IPS-20b (cell line): ENCODE measurements at regions not wholly inside any gene's neighbourhood (a gene's known extent, or its start where the extent isn't known, plus 50 kb on each side); places are given as distances from the start of the nearest gene placed in this dataset.

Source experiments
- H3K27ac ChIP-seq: one replicate; pipeline ENCODE4 v1.5.1; 2013; ENCODE audit warnings: low read length
- H3K27me3 ChIP-seq: 2 replicates; pipeline ENCODE4 v1.6.1; 2013; ENCODE audit warnings: mild to moderate bottlenecking, low read length, inconsistent platforms; ENCODE audit not compliant: insufficient read depth
- H3K36me3 ChIP-seq: 2 replicates; pipeline ENCODE4 v1.6.1; 2013; ENCODE audit warnings: low read depth, mild to moderate bottlenecking, inconsistent platforms, low read length, moderate library complexity; ENCODE audit not compliant: insufficient read depth
- H3K4me1 ChIP-seq: 2 replicates; pipeline ENCODE4 v1.6.1; 2013; ENCODE audit warnings: mild to moderate bottlenecking, control low read depth, inconsistent platforms, low read length, moderate library complexity; ENCODE audit not compliant: insufficient read depth
- H3K4me3 ChIP-seq: 2 replicates; pipeline ENCODE4 v1.5.1; 2013; ENCODE audit warnings: mild to moderate bottlenecking, low read length, inconsistent platforms
- H3K9ac ChIP-seq: 2 replicates; pipeline ENCODE4 v1.6.1; 2013; ENCODE audit warnings: low read depth, mild to moderate bottlenecking, inconsistent platforms, low read length, moderate library complexity
- H3K9me3 ChIP-seq: 2 replicates; pipeline ENCODE4 v1.6.1; 2013; ENCODE audit warnings: mild to moderate bottlenecking, low read depth, low read length, inconsistent platforms; ENCODE audit not compliant: insufficient read depth

DNA sequence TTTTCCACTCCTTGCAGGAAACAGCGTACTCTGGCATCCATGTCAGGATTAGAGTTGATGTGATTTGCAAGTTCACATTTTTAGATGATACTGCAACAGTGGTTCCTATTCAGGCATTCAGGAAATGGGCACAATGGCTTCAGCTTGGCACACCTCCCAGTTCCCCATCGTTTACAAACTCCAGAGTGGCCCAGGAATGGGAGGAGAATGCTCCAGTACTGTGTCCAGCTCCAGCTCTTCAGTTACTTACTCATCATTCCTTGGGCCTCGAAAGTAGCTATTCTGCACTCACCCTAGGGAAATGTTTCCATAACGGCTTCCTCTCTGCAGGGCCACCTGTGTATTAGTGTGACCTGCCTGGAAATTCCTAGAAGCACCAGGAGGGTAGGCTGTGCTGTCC is 239.7 kb upstream of the RGS6 start:
- Histone ChIP-seq H3K9ac (no peak overlapping the region), H3K36me3 (peaks cover 17% of the 10 kb centered on the region; the same call in 1 of the 2 replicates), H3K9me3 (no peaks in the 10 kb centered on the region), H3K27ac (no peak overlapping the region), H3K4me3 (no peak overlapping the region), H3K4me1 (no peaks in the 10 kb centered on the region), H3K27me3 (no peaks in the 10 kb centered on the region)

DNA sequence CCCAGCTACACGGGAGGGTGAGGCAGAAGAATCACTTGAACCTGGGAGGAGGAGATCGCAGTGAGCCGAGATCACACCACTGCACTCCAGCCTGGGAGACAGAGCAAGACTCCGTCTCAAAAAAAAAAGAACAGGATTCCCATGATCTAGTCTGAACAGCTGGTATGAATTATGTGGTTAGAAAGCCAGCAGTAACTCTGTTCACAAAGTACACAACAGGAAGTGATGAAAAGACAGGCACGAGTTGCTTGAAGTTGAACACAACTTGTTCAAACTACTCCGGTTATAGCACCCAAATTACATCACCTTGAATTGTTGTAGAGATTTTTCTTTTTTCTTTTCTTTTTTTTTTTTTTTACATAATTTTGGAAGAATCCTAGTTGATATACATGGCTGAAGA is 238.8 kb upstream of the RGS6 start:
- Histone ChIP-seq H3K4me1 (no peaks in the 10 kb centered on the region), H3K27ac (no peak overlapping the region), H3K4me3 (no peak overlapping the region), H3K36me3 (peaks cover 17% of the 10 kb centered on the region; the same call in 1 of the 2 replicates), H3K27me3 (no peaks in the 10 kb centered on the region), H3K9me3 (no peaks in the 10 kb centered on the region), H3K9ac (no peak overlapping the region)

GRCh38 chr14:71694591-71695530 is 237.4 kb upstream of the RGS6 start:
- no peak overlapping the region for H3K9ac ChIP-seq
- no peak overlapping the region for H3K4me3 ChIP-seq
- H3K27me3 ChIP-seq = no peaks in the 10 kb centered on the region
- H3K36me3 ChIP-seq = peaks cover 31% of the 10 kb centered on the region; the same call in 1 of the 2 replicates
- H3K27ac ChIP-seq = no peak overlapping the region
- no peaks in the 10 kb centered on the region for H3K9me3 ChIP-seq
- H3K4me1 ChIP-seq = no peaks in the 10 kb centered on the region

- no peak overlapping the region for H3K9ac ChIP-seq
- no peaks in the 10 kb centered on the region for H3K9me3 ChIP-seq
- peaks cover 29% of the 10 kb centered on the region for H3K36me3 ChIP-seq
- no peaks in the 10 kb centered on the region for H3K27me3 ChIP-seq
- H3K27ac ChIP-seq = no peak overlapping the region
- H3K4me3 ChIP-seq = no peak overlapping the region
- no peaks in the 10 kb centered on the region for H3K4me1 ChIP-seq
These were observed 236.4 kb upstream of the RGS6 start for GRCh38 chr14:71695611-71696350.

DNA sequence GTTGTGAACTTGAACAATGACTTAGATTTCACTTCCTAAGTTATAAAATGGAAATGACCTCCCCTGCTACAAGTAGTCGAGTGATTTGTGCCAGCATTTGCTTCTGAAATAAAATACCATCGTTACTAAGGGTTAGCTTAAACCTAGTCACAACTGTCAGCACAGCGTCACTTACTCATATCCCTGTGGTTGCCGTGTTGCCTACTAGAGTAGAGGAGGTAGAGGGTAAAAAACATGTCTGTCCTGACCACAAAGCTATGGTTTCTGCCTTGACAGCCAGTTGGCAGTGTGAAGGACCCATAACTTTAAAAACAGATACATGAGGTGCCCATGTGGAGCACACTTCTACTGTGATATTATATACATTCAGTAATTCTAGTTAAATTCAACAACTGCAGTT is 234.2 kb upstream of the RGS6 start:
- H3K4me3 ChIP-seq = no peak overlapping the region
- H3K9me3 ChIP-seq = no peaks in the 10 kb centered on the region
- H3K27ac ChIP-seq = no peak overlapping the region
- H3K9ac ChIP-seq = no peak overlapping the region
- H3K4me1 ChIP-seq = no peaks in the 10 kb centered on the region
- H3K27me3 ChIP-seq = no peaks in the 10 kb centered on the region
- peaks cover 30% of the 10 kb centered on the region for H3K36me3 ChIP-seq

DNA sequence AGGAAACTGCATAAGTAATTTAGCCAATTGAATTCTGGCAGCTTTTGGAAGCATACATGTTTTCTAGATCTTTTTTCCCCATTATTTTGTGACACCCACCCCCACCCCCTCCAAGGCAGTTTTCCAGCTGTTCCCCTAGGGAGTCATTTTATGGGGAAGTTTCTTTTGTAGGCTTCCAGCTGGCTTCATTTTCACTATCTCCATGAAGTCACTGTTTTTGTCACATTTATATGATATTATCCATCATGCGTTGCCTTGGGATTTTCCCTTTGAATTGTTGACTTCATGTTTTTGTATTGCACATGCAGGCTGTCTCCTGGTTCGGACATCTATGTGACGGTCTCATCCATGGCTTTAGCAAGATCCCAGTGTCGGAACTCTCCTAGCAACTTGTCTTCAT is 233.6 kb upstream of the RGS6 start:
- Histone ChIP-seq H3K27me3 (no peaks in the 10 kb centered on the region), H3K4me3 (no peak overlapping the region), H3K4me1 (no peaks in the 10 kb centered on the region), H3K9me3 (no peaks in the 10 kb centered on the region), H3K27ac (no peak overlapping the region), H3K36me3 (peaks cover 34% of the 10 kb centered on the region), H3K9ac (no peak overlapping the region)

DNA sequence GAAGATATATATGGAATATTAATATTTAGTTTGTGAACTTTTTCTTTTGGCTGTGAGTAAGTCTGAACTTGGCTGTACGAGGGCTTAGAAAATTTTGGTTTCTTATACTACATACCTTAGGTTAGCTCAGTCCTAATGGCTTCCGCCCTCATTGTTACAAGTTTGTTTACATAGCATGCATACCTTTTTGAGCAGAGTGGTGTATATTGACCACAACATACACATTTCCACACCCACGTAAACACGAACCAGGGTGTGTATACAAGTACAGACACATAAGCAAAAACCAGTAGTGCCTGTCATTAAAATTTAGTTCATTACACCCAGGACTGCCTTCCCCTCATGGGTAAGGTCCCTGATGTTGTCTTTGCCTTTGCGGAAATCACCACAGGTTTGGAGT is 230.2 kb upstream of the RGS6 start:
- Histone ChIP-seq H3K9me3 (no peaks in the 10 kb centered on the region), H3K36me3 (peaks cover 34% of the 10 kb centered on the region), H3K4me1 (no peaks in the 10 kb centered on the region), H3K4me3 (no peak overlapping the region), H3K9ac (no peak overlapping the region), H3K27ac (no peak overlapping the region), H3K27me3 (no peaks in the 10 kb centered on the region)

DNA sequence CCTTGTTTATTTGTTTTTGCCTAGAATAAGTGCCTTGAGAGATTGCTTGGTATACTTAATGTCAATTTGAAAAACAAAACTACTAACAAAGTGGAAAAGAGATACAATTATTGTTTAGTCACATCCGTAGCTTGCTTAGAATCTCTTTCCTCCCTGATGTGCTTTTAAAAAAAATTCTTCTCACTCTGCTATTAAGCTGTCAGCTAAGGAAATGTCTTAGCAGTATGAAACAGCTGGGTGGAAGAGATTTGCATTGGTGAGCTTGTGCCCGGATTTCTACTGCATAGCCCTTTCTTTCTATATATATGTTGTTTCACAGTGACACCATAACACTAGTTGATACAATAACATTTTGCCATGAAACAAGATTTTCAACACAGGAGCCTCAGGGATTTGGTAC is 229.4 kb upstream of the RGS6 start:
- Histone ChIP-seq H3K9ac (no peak overlapping the region), H3K27ac (no peak overlapping the region), H3K9me3 (no peaks in the 10 kb centered on the region), H3K4me1 (no peaks in the 10 kb centered on the region), H3K27me3 (no peaks in the 10 kb centered on the region), H3K36me3 (peaks cover 37% of the 10 kb centered on the region), H3K4me3 (no peak overlapping the region)

DNA sequence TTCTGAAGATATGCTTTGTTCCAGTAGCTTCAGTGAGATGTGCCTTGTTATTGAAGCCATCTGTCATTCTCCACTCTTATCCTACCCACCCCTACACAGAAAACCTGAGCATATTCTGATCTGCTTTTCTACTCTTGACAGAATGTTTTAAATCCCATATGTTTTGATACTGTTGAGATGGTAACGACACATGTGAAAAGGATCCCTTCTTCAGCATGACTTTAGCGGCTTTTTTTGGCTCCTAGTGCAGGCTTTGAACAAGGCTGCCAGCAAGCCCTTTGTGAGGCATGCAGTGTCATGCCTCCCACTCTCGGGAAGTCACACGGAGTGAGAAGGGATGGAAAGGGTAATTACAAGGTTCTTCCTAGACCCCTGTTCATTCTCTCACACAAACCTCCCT is 228.8 kb upstream of the RGS6 start:
- Histone ChIP-seq H3K27me3 (no peaks in the 10 kb centered on the region), H3K4me1 (no peaks in the 10 kb centered on the region), H3K4me3 (no peak overlapping the region), H3K27ac (no peak overlapping the region), H3K36me3 (peaks cover 37% of the 10 kb centered on the region), H3K9me3 (no peaks in the 10 kb centered on the region), H3K9ac (no peak overlapping the region)

DNA sequence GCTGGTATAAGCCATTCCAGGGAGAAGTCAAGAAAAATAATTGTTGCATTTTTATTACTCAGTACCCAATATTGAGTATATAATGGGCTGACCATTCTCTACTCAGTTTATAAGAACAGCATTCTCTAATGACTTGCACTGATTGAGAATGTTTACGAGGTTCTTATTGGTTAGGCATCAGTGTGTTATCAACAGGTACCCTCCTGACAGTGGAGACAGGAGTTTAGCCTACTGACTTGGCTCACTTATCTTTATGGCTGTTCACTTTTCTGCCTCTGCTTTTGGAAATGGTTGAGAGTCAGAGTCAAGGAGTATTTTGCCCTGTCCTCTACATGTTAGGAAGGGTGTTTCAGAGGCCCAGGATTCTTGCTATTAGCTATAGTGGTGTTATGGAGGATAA is 228.0 kb upstream of the RGS6 start:
- H3K4me3 ChIP-seq = no peak overlapping the region
- no peak overlapping the region for H3K27ac ChIP-seq
- no peaks in the 10 kb centered on the region for H3K27me3 ChIP-seq
- H3K9me3 ChIP-seq = no peaks in the 10 kb centered on the region
- H3K36me3 ChIP-seq = peaks cover 33% of the 10 kb centered on the region
- no peaks in the 10 kb centered on the region for H3K4me1 ChIP-seq
- H3K9ac ChIP-seq = no peak overlapping the region

DNA sequence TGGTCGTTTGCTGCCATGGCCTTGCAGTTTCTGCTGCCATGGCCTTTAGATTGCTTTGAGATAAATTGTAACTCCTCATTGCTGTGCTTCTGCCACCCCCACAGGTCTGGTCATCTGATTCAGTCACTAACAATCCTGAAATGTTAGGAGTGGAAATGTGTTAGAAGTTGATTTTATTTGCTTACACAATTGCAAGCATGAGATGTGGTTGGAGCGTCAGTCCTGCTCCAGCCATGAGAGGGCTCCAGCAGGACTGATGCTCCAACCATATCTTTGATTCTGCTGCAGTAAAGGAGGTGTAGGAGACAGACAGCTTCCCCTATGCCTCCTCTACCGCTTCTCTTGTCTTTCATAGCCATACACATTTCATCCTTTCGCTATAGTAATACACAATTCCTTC is 226.8 kb upstream of the RGS6 start:
- Histone ChIP-seq H3K27me3 (no peaks in the 10 kb centered on the region), H3K4me3 (no peak overlapping the region), H3K27ac (no peak overlapping the region), H3K9ac (no peak overlapping the region), H3K4me1 (no peaks in the 10 kb centered on the region), H3K9me3 (no peaks in the 10 kb centered on the region), H3K36me3 (peaks cover 34% of the 10 kb centered on the region)

DNA sequence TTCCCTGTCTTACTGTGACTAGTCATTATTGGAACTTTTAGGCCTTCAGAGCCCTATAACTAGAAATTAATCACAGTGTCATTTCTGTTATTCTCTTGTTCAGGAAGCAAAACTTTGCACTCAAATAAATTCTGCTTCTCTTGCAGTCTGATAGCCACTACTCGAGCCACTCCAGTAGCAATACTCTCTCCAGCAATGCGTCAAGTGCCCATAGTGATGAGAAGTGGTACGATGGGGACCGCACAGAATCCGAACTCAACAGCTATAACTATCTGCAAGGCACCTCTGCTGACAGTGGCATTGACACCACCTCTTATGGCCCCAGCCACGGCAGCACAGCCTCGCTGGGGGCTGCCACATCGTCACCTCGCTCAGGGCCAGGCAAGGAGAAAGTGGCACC is 223.2 kb upstream of the RGS6 start:
- H3K36me3 ChIP-seq = peaks cover 25% of the 10 kb centered on the region
- no peak overlapping the region for H3K27ac ChIP-seq
- no peaks in the 10 kb centered on the region for H3K27me3 ChIP-seq
- H3K9me3 ChIP-seq = no peaks in the 10 kb centered on the region
- H3K9ac ChIP-seq = no peak overlapping the region
- peaks cover 6% of the 10 kb centered on the region for H3K4me1 ChIP-seq
- no peak overlapping the region for H3K4me3 ChIP-seq
